ENCODE measurements at regions not wholly inside any gene's neighbourhood (a gene's known extent, or its start where the extent isn't known, plus 50 kb on each side); places are given as distances from the start of the nearest gene placed in this dataset.

- no peak for TF ChIP-seq JUN (IDR thresholded peaks at IDR 0.05)
- TF ChIP-seq RAD21 (conservative IDR thresholded peaks at IDR 0.05 in 1 of 2, IDR thresholded peaks at IDR 0.05 in 1 of 2): 0 out of 5 replicates have a peak, but pooled peaks of 1 of the 2 experiments have one; percentile 3
- DNase-seq (ENCODE audit: low read depth in 1 of 2, low spot score in 1 of 2) (peak in 1 of 2 experiments; percentile 16), FAIRE-seq (no peak), ATAC-seq (no peak)
- Histone ChIP-seq H3K4me1 (no peaks in the 10 kb centered on the region), H3K27ac (no peak overlapping the region), H3K4me2 (no peak overlapping the region), H3K4me3 (no peak overlapping the region), H3K9me3 (no peaks in the 10 kb centered on the region; the same call in 2 of the 3 replicates)
- WGBS (ENCODE audit: missing lambda C conversion rate): 28% methylated on average over 4 of the region's 4 CpGs
- ChIA-PET POLR2A (no interaction called here), CTCF (no interaction called here)
These were observed 576.7 kb upstream of the ADAMTS16 start for GRCh38 chr5:4563400-4563799.

- Histone ChIP-seq H3K27ac (no peak overlapping the region), H3K9me3 (no peaks in the 10 kb centered on the region), H3K4me1 (no peaks in the 10 kb centered on the region), H3K4me3 (no peak overlapping the region), H3K4me2 (no peak overlapping the region)
- no peak for ATAC-seq
- ChIA-PET CTCF (interaction anchor here (1.0 kb wide), 1 partner anchor 9 kb away, joined by 6 read pairs; no protein-coding TSS in a partner anchor), POLR2A (no interaction called here)
- 17% methylated on average over 5 of the region's 5 CpGs for WGBS (ENCODE audit: missing lambda C conversion rate)
- TF ChIP-seq MAX (IDR thresholded peaks at IDR 0.05) (no peak), CHD2 (IDR thresholded peaks at IDR 0.05; ENCODE audit: low read length, partially characterized antibody) (no peak), REST (IDR thresholded peaks at IDR 0.05) (no peak), CBX8 (IDR thresholded peaks at IDR 0.05) (no peak), HOXB5 (CRISPR knock-in tag; IDR thresholded peaks at IDR 0.05) (no peak), ZNF302 (CRISPR knock-in tag; IDR thresholded peaks at IDR 0.05) (no peak), TP53 (CRISPR knock-in tag; IDR thresholded peaks at IDR 0.05) (no peak), EHF (CRISPR knock-in tag; IDR thresholded peaks at IDR 0.05) (no peak), PHF8 (IDR thresholded peaks at IDR 0.05; ENCODE audit: borderline replicate concordance, low read depth) (no peak), MYC (IDR thresholded peaks at IDR 0.05; ENCODE audit: borderline replicate concordance, low read length) (no peak), CTCF (IDR thresholded peaks at IDR 0.05) (no peak), GATA3 (IDR thresholded peaks at IDR 0.05; ENCODE audit: borderline replicate concordance) (no peak), HES2 (IDR thresholded peaks at IDR 0.05) (no peak), RCOR1 (IDR thresholded peaks at IDR 0.05; ENCODE audit: low read depth, low read length) (no peak), ELK1 (IDR thresholded peaks at IDR 0.05; ENCODE audit: low read depth, low read length) (no peak), ESRRA (IDR thresholded peaks at IDR 0.05; ENCODE audit: borderline replicate concordance, low read length) (no peak)
- no peak for FAIRE-seq
- DNase-seq (ENCODE audit: low read depth in 1 of 2, low spot score in 1 of 2): no peak
These were observed 569.8 kb upstream of the ADAMTS16 start for GRCh38 chr5:4570047-4570995.
